ENCODE measurements at regions not wholly inside any gene's neighbourhood (a gene's known extent, or its start where the extent isn't known, plus 50 kb on each side); places are given as distances from the start of the nearest gene placed in this dataset.
"Not testable (repeated sequence)": the region's sequence is repeated elsewhere in the genome, so short reads cannot be mapped to it uniquely, and the experiment has no call there.

- no peak for ATAC-seq
Observed at GRCh38 chr15:99823346-99823745, 90.1 kb upstream of the LYSMD4 start.

- no peak for ATAC-seq
Observed at GRCh38 chr15:99819981-99820718, 86.9 kb upstream of the LYSMD4 start.

GRCh38 chr15:99818872-99819271 is 85.6 kb upstream of the LYSMD4 start:
- no peak for ATAC-seq

GRCh38 chr15:99816862-99817261 is 83.6 kb upstream of the LYSMD4 start:
- not testable (repeated sequence) for ATAC-seq

- ATAC-seq, result peak; percentile 20 to 24
Observed at GRCh38 chr15:99810663-99811062, 77.4 kb upstream of the LYSMD4 start.

- not testable (repeated sequence) for ATAC-seq
Observed at GRCh38 chr15:99799854-99800250, 66.6 kb upstream of the LYSMD4 start.

GRCh38 chr15:99799182-99799853 is 66.1 kb upstream of the LYSMD4 start:
- not testable (repeated sequence) for ATAC-seq

GRCh38 chr15:99796940-99797870 is 64.0 kb upstream of the LYSMD4 start:
- ATAC-seq, result not testable (repeated sequence)

- not testable (repeated sequence) for ATAC-seq
Observed at GRCh38 chr15:99791881-99792807, 58.9 kb upstream of the LYSMD4 start.

GRCh38 chr15:99790751-99791150 is 57.5 kb upstream of the LYSMD4 start:
- ATAC-seq, result not testable (repeated sequence)

GRCh38 chr15:99788156-99788555 is 54.9 kb upstream of the LYSMD4 start:
- ATAC-seq, result no peak

- ATAC-seq, result not testable (repeated sequence)
Observed at GRCh38 chr15:99784800-99785199, 51.6 kb upstream of the LYSMD4 start.

- not testable (repeated sequence) for ATAC-seq
Observed at GRCh38 chr15:99783918-99784619, 50.8 kb upstream of the LYSMD4 start.
